MCF 10A (cell line): ENCODE measurements at regions not wholly inside any gene's neighbourhood (a gene's known extent, or its start where the extent isn't known, plus 50 kb on each side); places are given as distances from the start of the nearest gene placed in this dataset.

Experiments used
- BruUV-seq: library from RNA; stranded (reverse); fragments of 400-500 nt; replicated peaks from 2 replicates; lab custom pipeline; 2021; lab: Mats Ljungman, UMichigan
- CTCF ChIA-PET: fragments of 300-600 bp; sonication (Branson Sonifier 250); formaldehyde crosslinking; extraction: SDS; loops from one replicate; lab custom pipeline; 2021; ENCODE audit warnings: antibody characterized with exemption, inconsistent platforms; lab: Yijun Ruan, JAX
- POLR2A ChIA-PET: fragments of 300-600, 350-650 bp; sonication (Branson Sonifier 250); formaldehyde crosslinking; extraction: SDS; loops from one replicate; lab custom pipeline; 2020; ENCODE audit warnings: antibody characterized with exemption, inconsistent platforms; lab: Yijun Ruan, JAX
- DNase-seq: peaks from one replicate; pipeline ENCODE4 v3.0.0-alpha.2; 2018; ENCODE audit not compliant: unreplicated experiment
- H3K27ac Mint-ChIP-seq: one replicate; pipeline ENCODE4 v1.8.0; 2022; ENCODE audit warnings: mild to moderate bottlenecking, low read depth, mixed read lengths; ENCODE audit not compliant: unreplicated experiment
- H3K27me3 Mint-ChIP-seq: one replicate; pipeline ENCODE4 v1.8.0; 2022; ENCODE audit warnings: mixed read lengths; ENCODE audit not compliant: insufficient read depth, unreplicated experiment
- H3K36me3 Mint-ChIP-seq: one replicate; pipeline ENCODE4 v1.8.0; 2022; ENCODE audit warnings: mild to moderate bottlenecking, moderate library complexity, mixed read lengths; ENCODE audit not compliant: insufficient read depth, unreplicated experiment
- H3K4me1 Mint-ChIP-seq: one replicate; pipeline ENCODE4 v1.8.0; 2022; ENCODE audit warnings: mixed read lengths; ENCODE audit not compliant: insufficient read depth, unreplicated experiment
- H3K4me3 Mint-ChIP-seq: one replicate; pipeline ENCODE4 v1.8.0; 2022; ENCODE audit warnings: mild to moderate bottlenecking, moderate library complexity, mixed read lengths; ENCODE audit not compliant: unreplicated experiment
- H3K9me3 Mint-ChIP-seq: one replicate; pipeline ENCODE4 v1.8.0; 2022; ENCODE audit warnings: mixed read lengths; ENCODE audit not compliant: unreplicated experiment
- intact Hi-C: fragments of 100-400 bp; cut with micrococcal nuclease; formaldehyde crosslinking; loops from 2 replicates; pipeline ENCODE4 v1.14.1; 2022
- TF ChIP-seq, protein P1 (sequence below): fragments of 200-600 bp; IDR thresholded peaks from one replicate; pipeline ENCODE4 v1.8.0; 2022; ENCODE audit warnings: antibody characterized with exemption, mild to moderate bottlenecking; ENCODE audit not compliant: unreplicated experiment

DNA sequence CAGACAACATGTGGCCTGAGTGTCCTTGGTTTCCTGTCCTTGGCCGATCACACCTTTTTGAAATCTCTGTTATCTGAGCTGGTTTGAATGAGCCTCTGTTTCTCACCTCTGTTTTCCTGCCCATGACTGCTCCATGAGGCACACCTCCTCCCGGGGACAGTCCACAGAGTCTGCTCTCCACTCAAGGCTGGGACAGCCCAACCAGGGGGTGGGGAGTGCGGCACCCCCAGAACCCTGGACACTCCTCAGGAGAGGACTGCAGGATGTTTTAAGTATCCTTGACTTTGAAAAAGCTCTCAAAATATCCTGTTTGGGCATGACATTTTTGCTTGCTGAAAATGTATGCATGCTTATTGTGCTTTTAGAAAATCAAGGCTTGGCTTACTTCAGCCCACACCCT lies 333.0 kb upstream of the N4BP1 start:
- CTCF ChIA-PET: no interaction called here
- no TSS peak for BruUV-seq
- H3K27ac Mint-ChIP-seq: no peak overlapping the region
- H3K27me3 Mint-ChIP-seq: peaks cover 12% of the 10 kb centered on the region
- POLR2A ChIA-PET: no interaction called here
- intact Hi-C loops: no loop called here
- no peaks in the 10 kb centered on the region for H3K36me3 Mint-ChIP-seq
- TF ChIP-seq, protein P1, sequence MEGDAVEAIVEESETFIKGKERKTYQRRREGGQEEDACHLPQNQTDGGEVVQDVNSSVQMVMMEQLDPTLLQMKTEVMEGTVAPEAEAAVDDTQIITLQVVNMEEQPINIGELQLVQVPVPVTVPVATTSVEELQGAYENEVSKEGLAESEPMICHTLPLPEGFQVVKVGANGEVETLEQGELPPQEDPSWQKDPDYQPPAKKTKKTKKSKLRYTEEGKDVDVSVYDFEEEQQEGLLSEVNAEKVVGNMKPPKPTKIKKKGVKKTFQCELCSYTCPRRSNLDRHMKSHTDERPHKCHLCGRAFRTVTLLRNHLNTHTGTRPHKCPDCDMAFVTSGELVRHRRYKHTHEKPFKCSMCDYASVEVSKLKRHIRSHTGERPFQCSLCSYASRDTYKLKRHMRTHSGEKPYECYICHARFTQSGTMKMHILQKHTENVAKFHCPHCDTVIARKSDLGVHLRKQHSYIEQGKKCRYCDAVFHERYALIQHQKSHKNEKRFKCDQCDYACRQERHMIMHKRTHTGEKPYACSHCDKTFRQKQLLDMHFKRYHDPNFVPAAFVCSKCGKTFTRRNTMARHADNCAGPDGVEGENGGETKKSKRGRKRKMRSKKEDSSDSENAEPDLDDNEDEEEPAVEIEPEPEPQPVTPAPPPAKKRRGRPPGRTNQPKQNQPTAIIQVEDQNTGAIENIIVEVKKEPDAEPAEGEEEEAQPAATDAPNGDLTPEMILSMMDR: no peak
- DNase-seq: no peak
- H3K9me3 Mint-ChIP-seq: no peaks in the 10 kb centered on the region
- no peaks in the 10 kb centered on the region for H3K4me1 Mint-ChIP-seq
- H3K4me3 Mint-ChIP-seq: no peak overlapping the region

DNA sequence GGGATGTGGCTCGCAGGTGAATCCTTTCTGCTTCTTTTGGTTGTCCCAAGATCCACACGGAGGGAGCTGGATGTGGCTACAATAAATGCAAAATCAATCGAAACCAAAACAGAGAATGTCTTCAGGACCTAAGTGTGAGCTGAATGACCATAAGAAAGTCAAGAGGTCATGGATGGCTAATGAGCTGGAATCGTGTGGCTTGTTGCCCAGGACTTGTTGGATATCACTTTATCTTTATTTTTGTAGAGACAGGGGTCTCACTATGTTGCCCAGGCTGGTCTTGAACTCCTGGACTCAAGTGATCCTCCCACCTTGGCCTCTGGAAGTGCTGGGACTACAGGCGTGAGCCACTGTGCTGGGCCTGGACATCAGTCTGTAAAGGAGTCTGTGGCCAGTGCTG lies 326.8 kb upstream of the N4BP1 start:
- intact Hi-C loops: no loop called here
- TF ChIP-seq, protein P1: no peak
- BruUV-seq: no TSS peak
- H3K4me1 Mint-ChIP-seq: no peaks in the 10 kb centered on the region
- no peaks in the 10 kb centered on the region for H3K9me3 Mint-ChIP-seq
- no peak overlapping the region for H3K27ac Mint-ChIP-seq
- no peak overlapping the region for H3K4me3 Mint-ChIP-seq
- no peaks in the 10 kb centered on the region for H3K27me3 Mint-ChIP-seq
- CTCF ChIA-PET: no interaction called here
- POLR2A ChIA-PET: no interaction called here
- H3K36me3 Mint-ChIP-seq: no peaks in the 10 kb centered on the region
- no peak for DNase-seq

DNA sequence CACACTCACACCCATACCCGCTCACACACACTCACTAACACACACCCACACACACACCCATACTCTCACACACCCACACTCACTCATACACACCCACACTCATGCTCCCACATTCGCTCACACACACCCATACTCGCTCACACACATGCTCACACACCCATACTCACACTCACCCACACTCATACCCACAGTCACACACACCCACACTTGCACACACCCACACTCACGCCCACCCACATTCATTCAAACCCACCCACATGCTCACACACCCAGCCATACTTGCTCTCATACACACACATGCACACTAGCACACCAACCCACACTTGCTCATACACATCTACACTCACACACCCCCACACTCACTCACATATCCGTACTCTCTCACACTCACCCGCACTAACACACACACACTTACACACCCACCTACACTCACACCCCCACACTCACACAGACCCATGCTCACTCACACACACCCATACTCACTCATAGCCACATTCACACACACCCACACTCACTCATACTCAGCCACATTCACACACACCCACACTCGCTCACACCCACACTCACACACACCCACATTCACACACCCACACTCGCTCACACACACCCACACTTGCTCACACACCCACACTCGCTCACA lies 322.4 kb upstream of the N4BP1 start:
- no peaks in the 10 kb centered on the region for H3K4me1 Mint-ChIP-seq
- TF ChIP-seq, protein P1: no peak
- no peaks in the 10 kb centered on the region for H3K9me3 Mint-ChIP-seq
- DNase-seq: no peak
- H3K27ac Mint-ChIP-seq: no peak overlapping the region
- H3K4me3 Mint-ChIP-seq: no peak overlapping the region
- no TSS peak for BruUV-seq
- no peaks in the 10 kb centered on the region for H3K27me3 Mint-ChIP-seq
- no peaks in the 10 kb centered on the region for H3K36me3 Mint-ChIP-seq
- CTCF ChIA-PET: interaction anchor here (0.6 kb wide), 1 partner anchor 294 kb away, joined by 3 read pairs; no protein-coding TSS in a partner anchor
- POLR2A ChIA-PET: no interaction called here
- intact Hi-C loops: no loop called here

- ChIA-PET POLR2A (no interaction called here), CTCF (no interaction called here)
- H3K27ac Mint-ChIP-seq: no peak overlapping the region
- no peaks in the 10 kb centered on the region for H3K9me3 Mint-ChIP-seq
- intact Hi-C loops: no loop called here
- TF ChIP-seq, protein P1: no peak
- no peaks in the 10 kb centered on the region for H3K4me1 Mint-ChIP-seq
- no TSS peak for BruUV-seq
- H3K27me3 Mint-ChIP-seq: no peaks in the 10 kb centered on the region
- no peak for DNase-seq
- no peak overlapping the region for H3K4me3 Mint-ChIP-seq
- no peaks in the 10 kb centered on the region for H3K36me3 Mint-ChIP-seq
These were observed 321.1 kb upstream of the N4BP1 start for GRCh38 chr16:48930951-48931553.
